Stimulated activated CD4-positive, alpha-beta T cell treated with anti-CD3 and anti-CD28 coated beads, Interleukin-15, amount 100 ng/mL, for 24 hours (primary cell): ENCODE measurements at regions not wholly inside any gene's neighbourhood (a gene's known extent, or its start where the extent isn't known, plus 50 kb on each side); places are given as distances from the start of the nearest gene placed in this dataset.

Experiments used
- DNase-seq: peaks from one replicate; pipeline ENCODE4 v3.0.0-alpha.2; 2020

- DNase-seq, result no peak
These were observed 91.9 kb upstream of the CDH4 start for GRCh38 chr20:61159957-61160686.

GRCh38 chr20:61161726-61162390, 90.2 kb upstream of the CDH4 start:
- DNase-seq, result no peak

GRCh38 chr20:61162451-61162850, 89.6 kb upstream of the CDH4 start:
- DNase-seq, result no peak

GRCh38 chr20:61163031-61163430, 89.0 kb upstream of the CDH4 start:
- DNase-seq, result no peak

- no peak for DNase-seq
These were observed 85.7 kb upstream of the CDH4 start for GRCh38 chr20:61166324-61166723.

GRCh38 chr20:61168605-61169004, 83.5 kb upstream of the CDH4 start:
- no peak for DNase-seq

- DNase-seq, result no peak
These were observed 82.2 kb upstream of the CDH4 start for GRCh38 chr20:61169874-61170273.

- no peak for DNase-seq
These were observed 81.4 kb upstream of the CDH4 start for GRCh38 chr20:61170496-61171320.

GRCh38 chr20:61173267-61173666, 78.8 kb upstream of the CDH4 start:
- DNase-seq, result no peak

GRCh38 chr20:61173961-61174725, 77.9 kb upstream of the CDH4 start:
- DNase-seq, result no peak

- no peak for DNase-seq
These were observed 75.2 kb upstream of the CDH4 start for GRCh38 chr20:61176874-61177273.

GRCh38 chr20:61178551-61179071, 73.5 kb upstream of the CDH4 start:
- DNase-seq, result no peak

GRCh38 chr20:61184194-61184593, 67.9 kb upstream of the CDH4 start:
- DNase-seq, result no peak

- DNase-seq, result no peak
These were observed 66.9 kb upstream of the CDH4 start for GRCh38 chr20:61185181-61185580.

GRCh38 chr20:61185841-61186601, 66.0 kb upstream of the CDH4 start:
- no peak for DNase-seq

GRCh38 chr20:61186771-61187472, 65.1 kb upstream of the CDH4 start:
- no peak for DNase-seq

GRCh38 chr20:61189534-61189933, 62.5 kb upstream of the CDH4 start:
- DNase-seq, result no peak

- no peak for DNase-seq
These were observed 61.0 kb upstream of the CDH4 start for GRCh38 chr20:61191096-61191495.

GRCh38 chr20:61192337-61192950, 59.6 kb upstream of the CDH4 start:
- no peak for DNase-seq

GRCh38 chr20:61193164-61193563, 58.9 kb upstream of the CDH4 start:
- DNase-seq, result no peak
